Hepatic stellate cell (primary cell): ENCODE measurements at regions not wholly inside any gene's neighbourhood (a gene's known extent, or its start where the extent isn't known, plus 50 kb on each side); places are given as distances from the start of the nearest gene placed in this dataset.

ENCODE experiments used
- DNase-seq: peaks from one replicate; pipeline ENCODE4 v3.0.0; 2011; ENCODE audit warnings: low spot score

GRCh38 chr12:66964629-66965028, 285.8 kb upstream of the GRIP1 start:
- no peak for DNase-seq

GRCh38 chr12:66965621-66966020, 286.7 kb upstream of the GRIP1 start:
- DNase-seq, result no peak

GRCh38 chr12:66971816-66972215, 292.9 kb upstream of the GRIP1 start:
- no peak for DNase-seq

- no peak for DNase-seq
Measured at GRCh38 chr12:66976526-66976925, 292.6 kb upstream of the CAND1 start.

- no peak for DNase-seq
Measured at GRCh38 chr12:66978802-66979201, 290.4 kb upstream of the CAND1 start.

- DNase-seq, result no peak
Measured at GRCh38 chr12:66979251-66979650, 289.9 kb upstream of the CAND1 start.

- DNase-seq, result no peak
Measured at GRCh38 chr12:66984077-66984476, 285.1 kb upstream of the CAND1 start.

GRCh38 chr12:66984962-66985361, 284.2 kb upstream of the CAND1 start:
- no peak for DNase-seq

- no peak for DNase-seq
Measured at GRCh38 chr12:66999141-66999540, 270.0 kb upstream of the CAND1 start.

GRCh38 chr12:67001251-67001650, 267.9 kb upstream of the CAND1 start:
- no peak for DNase-seq

- no peak for DNase-seq
Measured at GRCh38 chr12:67002720-67003119, 266.4 kb upstream of the CAND1 start.

GRCh38 chr12:67006610-67007009, 262.5 kb upstream of the CAND1 start:
- DNase-seq, result no peak

GRCh38 chr12:67014642-67015041, 254.5 kb upstream of the CAND1 start:
- DNase-seq, result no peak

GRCh38 chr12:67018105-67018504, 251.1 kb upstream of the CAND1 start:
- no peak for DNase-seq

GRCh38 chr12:67019070-67019469, 250.1 kb upstream of the CAND1 start:
- DNase-seq, result no peak

GRCh38 chr12:67025543-67026114, 243.5 kb upstream of the CAND1 start:
- peak; percentile 18 for DNase-seq

GRCh38 chr12:67026487-67027246, 242.5 kb upstream of the CAND1 start:
- DNase-seq, result no peak

- no peak for DNase-seq
Measured at GRCh38 chr12:67028529-67028928, 240.6 kb upstream of the CAND1 start.

GRCh38 chr12:67034110-67034879, 234.9 kb upstream of the CAND1 start:
- no peak for DNase-seq

- DNase-seq, result no peak
Measured at GRCh38 chr12:67035121-67035520, 234.0 kb upstream of the CAND1 start.

GRCh38 chr12:67038486-67038885, 230.7 kb upstream of the CAND1 start:
- DNase-seq, result no peak

GRCh38 chr12:67039995-67040860, 228.9 kb upstream of the CAND1 start:
- DNase-seq, result no peak

- DNase-seq, result no peak
Measured at GRCh38 chr12:67040861-67041137, 228.4 kb upstream of the CAND1 start.
